ENCODE measurements at regions not wholly inside any gene's neighbourhood (a gene's known extent, or its start where the extent isn't known, plus 50 kb on each side); places are given as distances from the start of the nearest gene placed in this dataset.

DNA sequence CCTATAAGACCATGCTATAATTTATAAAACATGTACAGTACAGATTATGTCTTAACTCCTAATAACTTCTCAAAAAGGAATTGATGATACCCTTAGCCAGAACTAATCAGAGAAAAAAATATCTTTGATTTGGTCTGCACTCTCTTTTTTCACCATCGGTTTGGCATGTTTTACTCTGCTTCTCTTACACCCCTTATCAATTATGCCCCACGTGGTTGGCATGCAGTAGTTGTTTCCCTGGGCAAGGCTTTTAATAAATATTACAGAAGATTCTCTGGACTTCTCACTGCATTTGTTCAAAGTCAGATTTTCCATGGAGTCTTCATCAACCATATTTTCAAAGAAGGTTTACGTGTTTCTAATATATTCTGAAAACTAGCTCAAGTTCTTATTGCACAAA, 167.4 kb upstream of the LRIG3 start:
- Histone ChIP-seq H3K27me3 (no peaks in the 10 kb centered on the region), H3K9me3 (no peaks in the 10 kb centered on the region), H3K36me3 (no peaks in the 10 kb centered on the region), H3K4me1 (peaks cover 0 to 4% (median 4%) of the 10 kb centered on the region in 3 donors), H3K4me3 (no peak overlapping the region), H3K27ac (no peak overlapping the region)
- intact Hi-C loops (cut with DNase I) = loop anchor here in 1 of 3 donors (10.0 kb wide), 2 partner anchors 253 to 553 kb away; no protein-coding TSS in a partner anchor
- WGBS, 2 donors = 36 to 40% methylated on average over 3 of the region's 3 CpGs
- DNase-seq (no peak), ATAC-seq (peak; percentile 39 to 73 (median 49)), FAIRE-seq (no peak)
- TF ChIP-seq, protein P1, sequence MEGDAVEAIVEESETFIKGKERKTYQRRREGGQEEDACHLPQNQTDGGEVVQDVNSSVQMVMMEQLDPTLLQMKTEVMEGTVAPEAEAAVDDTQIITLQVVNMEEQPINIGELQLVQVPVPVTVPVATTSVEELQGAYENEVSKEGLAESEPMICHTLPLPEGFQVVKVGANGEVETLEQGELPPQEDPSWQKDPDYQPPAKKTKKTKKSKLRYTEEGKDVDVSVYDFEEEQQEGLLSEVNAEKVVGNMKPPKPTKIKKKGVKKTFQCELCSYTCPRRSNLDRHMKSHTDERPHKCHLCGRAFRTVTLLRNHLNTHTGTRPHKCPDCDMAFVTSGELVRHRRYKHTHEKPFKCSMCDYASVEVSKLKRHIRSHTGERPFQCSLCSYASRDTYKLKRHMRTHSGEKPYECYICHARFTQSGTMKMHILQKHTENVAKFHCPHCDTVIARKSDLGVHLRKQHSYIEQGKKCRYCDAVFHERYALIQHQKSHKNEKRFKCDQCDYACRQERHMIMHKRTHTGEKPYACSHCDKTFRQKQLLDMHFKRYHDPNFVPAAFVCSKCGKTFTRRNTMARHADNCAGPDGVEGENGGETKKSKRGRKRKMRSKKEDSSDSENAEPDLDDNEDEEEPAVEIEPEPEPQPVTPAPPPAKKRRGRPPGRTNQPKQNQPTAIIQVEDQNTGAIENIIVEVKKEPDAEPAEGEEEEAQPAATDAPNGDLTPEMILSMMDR (IDR thresholded peaks at IDR 0.05) = no peak

- Histone ChIP-seq H3K27ac (no peak overlapping the region), H3K4me1 (peaks cover 0 to 4% (median 4%) of the 10 kb centered on the region in 3 donors), H3K9me3 (no peaks in the 10 kb centered on the region), H3K27me3 (no peaks in the 10 kb centered on the region), H3K4me3 (no peak overlapping the region), H3K36me3 (no peaks in the 10 kb centered on the region)
- TF ChIP-seq, protein P1 (IDR thresholded peaks at IDR 0.05) = peak in 3 of 4 donors; percentile 23 to 59 (median 46)
- FAIRE-seq (peak; percentile 72), DNase-seq (no peak), ATAC-seq (peak; percentile 76 to 88 (median 84))
- intact Hi-C loops (cut with DNase I) = loop anchor here in 1 of 3 donors (10.0 kb wide), 2 partner anchors 252 to 552 kb away; no protein-coding TSS in a partner anchor
Observed at GRCh38 chr12:59087077-59087673, 166.9 kb upstream of the LRIG3 start.

DNA sequence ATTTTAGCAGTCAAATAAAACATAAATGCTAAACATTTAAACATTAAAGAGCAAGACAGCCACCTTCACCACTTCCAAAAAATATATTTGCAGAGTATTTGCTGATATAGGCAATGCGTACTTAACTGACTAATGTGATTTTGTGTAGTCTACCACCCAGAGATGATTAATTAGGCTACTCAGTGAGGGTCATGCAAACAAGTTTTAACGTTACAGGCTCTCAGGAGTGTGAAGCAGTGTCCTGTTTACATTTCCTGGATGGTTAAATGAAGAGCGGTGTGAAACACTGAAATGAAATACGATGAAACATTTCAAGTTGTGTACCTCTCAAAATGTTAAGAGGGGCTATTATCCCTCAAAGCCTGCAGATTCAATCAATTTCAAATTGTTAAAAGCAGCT, 165.8 kb upstream of the LRIG3 start:
- H3K27ac ChIP-seq = no peak overlapping the region
- FAIRE-seq = no peak

GRCh38 chr12:59085690-59086089, 165.4 kb upstream of the LRIG3 start:
- FAIRE-seq (no peak), DNase-seq (no peak), ATAC-seq (peak in 2 of 4 donors; percentile 8 to 19)
- intact Hi-C loops (cut with DNase I) = loop anchor here in 1 of 3 donors (10.0 kb wide), 2 partner anchors 251 to 551 kb away; no protein-coding TSS in a partner anchor
- Histone ChIP-seq H3K4me1 (peaks cover 0 to 4% (median 4%) of the 10 kb centered on the region in 3 donors), H3K27ac (no peak overlapping the region), H3K27me3 (no peaks in the 10 kb centered on the region), H3K9me3 (no peaks in the 10 kb centered on the region), H3K36me3 (no peaks in the 10 kb centered on the region), H3K4me3 (no peak overlapping the region)
- TF ChIP-seq, protein P1 (IDR thresholded peaks at IDR 0.05) = no peak
- WGBS, 2 donors = 25 to 30% methylated on average over 3 of the region's 3 CpGs

More for the DNA sequence above, 165.8 kb upstream of the LRIG3 start:
- peak in 3 of 4 donors; percentile 48 to 71 (median 59) for ATAC-seq
- WGBS, 2 donors = 40 to 48% methylated on average over 4 of the region's 4 CpGs
- H3K9me3 ChIP-seq = no peaks in the 10 kb centered on the region
- no peaks in the 10 kb centered on the region for H3K36me3 ChIP-seq
- intact Hi-C loops (cut with DNase I) = loop anchor here in 1 of 3 donors (10.0 kb wide), 2 partner anchors 251 to 551 kb away; no protein-coding TSS in a partner anchor
- H3K4me1 ChIP-seq = peaks cover 0 to 4% (median 4%) of the 10 kb centered on the region in 3 donors
- TF ChIP-seq, protein P1 (IDR thresholded peaks at IDR 0.05) = no peak
- no peak for DNase-seq
- no peak overlapping the region for H3K4me3 ChIP-seq
- no peaks in the 10 kb centered on the region for H3K27me3 ChIP-seq

All from pancreas (tissue), 10 donors.